BLaER1 treated with 17β-estradiol and CSF1 and Interleukin-3, amounts not matched to agents 10 nM and 100 nM (cell line): ENCODE measurements at regions not wholly inside any gene's neighbourhood (a gene's known extent, or its start where the extent isn't known, plus 50 kb on each side); places are given as distances from the start of the nearest gene placed in this dataset.
A peak's percentile ranks its signal among the peaks of the same experiment; 100 is the strongest.

ENCODE experiments used
- H3K27ac ChIP-seq, 11 experiments: shearing (Covaris generic); formaldehyde crosslinking; 2 replicates each; pipeline ENCODE4 v1.8.1; 2022
- H3K27me3 ChIP-seq, 11 experiments: shearing (Covaris generic); formaldehyde crosslinking; 2 replicates each; pipeline ENCODE4 v1.8.1; 2022
- H3K36me3 ChIP-seq, 11 experiments: shearing (Covaris generic); formaldehyde crosslinking; 2 replicates each; pipeline ENCODE4 v1.8.1; 2022
- H3K4me1 ChIP-seq, 10 experiments: shearing (Covaris generic); formaldehyde crosslinking; 2 replicates each; pipeline ENCODE4 v1.8.1; 2022
- H3K4me2 ChIP-seq, 11 experiments: shearing (Covaris generic); formaldehyde crosslinking; 2 replicates each; pipeline ENCODE4 v1.8.1; 2022
- H3K4me3 ChIP-seq, 10 experiments: shearing (Covaris generic); formaldehyde crosslinking; 2 replicates each; pipeline ENCODE4 v1.8.1; 2022
- H3K9ac ChIP-seq, 11 experiments: shearing (Covaris generic); formaldehyde crosslinking; 2 replicates each; pipeline ENCODE4 v1.8.1; 2022
- H3K9me3 ChIP-seq, 11 experiments: shearing (Covaris generic); formaldehyde crosslinking; replicated peaks in 1 of 11; 2 replicates each; pipeline ENCODE4 v1.8.1; 2022
- H4K20me1 ChIP-seq, 11 experiments: shearing (Covaris generic); formaldehyde crosslinking; 2 replicates each; pipeline ENCODE4 v1.8.1; 2022
- Cebpa-rat ChIP-seq, 11 experiments: shearing (Covaris generic); IDR thresholded peaks; 2 replicates each; pipeline ENCODE4 v1.8.1; 2022

DNA sequence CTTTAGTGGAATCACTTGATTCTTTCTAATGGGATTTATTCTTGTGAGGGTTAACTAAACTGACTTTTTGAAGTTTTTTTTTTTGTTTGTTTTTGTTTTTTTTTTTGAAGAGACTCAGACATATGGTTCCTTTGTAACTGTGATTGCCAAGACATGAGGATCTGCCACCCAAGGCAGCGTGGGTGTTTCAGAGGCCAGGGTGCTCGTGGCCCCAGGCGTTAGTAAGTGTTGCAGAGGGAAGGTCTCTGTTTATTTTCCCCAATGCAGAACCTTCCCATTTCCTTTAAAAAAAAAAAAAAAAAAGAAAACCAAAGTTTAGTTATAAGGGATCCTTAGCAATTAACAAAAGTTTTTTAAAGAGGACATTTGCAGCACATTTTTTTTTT is 94.8 kb downstream of the CTTN start:
- H3K4me3 ChIP-seq: no peak overlapping the region
- H3K36me3 ChIP-seq: peaks cover 0 to 2% (median 0%) of the 10 kb centered on the region in 11 experiments; a peak in 3 of 22 replicates
- H3K9ac ChIP-seq: no peak overlapping the region
- TF ChIP-seq Cebpa-rat (IDR thresholded peaks at IDR 0.05): no peak
- no peaks in the 10 kb centered on the region for H4K20me1 ChIP-seq
- no peaks in the 10 kb centered on the region for H3K27me3 ChIP-seq
- no peak overlapping the region for H3K4me2 ChIP-seq
- H3K27ac ChIP-seq: no peak overlapping the region
- H3K9me3 ChIP-seq: peaks cover 31 to 48% (median 38%) of the 10 kb centered on the region in 11 experiments
- peaks cover 0 to 20% (median 8%) of the 10 kb centered on the region in 10 experiments; a peak in 10 of 20 replicates for H3K4me1 ChIP-seq

DNA sequence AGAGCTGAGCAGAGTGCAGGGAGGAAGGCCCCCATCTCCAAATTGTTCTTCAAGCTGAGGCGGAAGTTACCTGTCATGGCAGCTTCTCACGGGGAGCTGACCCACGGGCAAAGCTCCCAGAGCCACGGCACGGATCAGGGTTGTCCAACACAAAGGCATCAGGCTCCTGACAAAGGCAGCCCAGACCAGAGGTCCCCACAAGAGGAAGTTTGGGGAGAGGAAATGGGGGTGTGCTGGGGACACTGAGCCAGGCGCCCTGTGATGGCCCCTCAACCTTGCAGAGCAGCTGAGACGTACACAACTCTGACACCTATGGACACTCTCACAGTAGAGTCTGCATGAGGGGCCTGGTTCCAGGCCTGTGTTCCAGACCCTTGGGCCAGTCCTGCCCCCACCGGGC is 95.6 kb downstream of the CTTN start:
- H3K9me3 ChIP-seq: peaks cover 27 to 42% (median 36%) of the 10 kb centered on the region in 11 experiments
- H3K4me1 ChIP-seq: peaks cover 0 to 20% (median 8%) of the 10 kb centered on the region in 10 experiments; a peak in 10 of 20 replicates
- H4K20me1 ChIP-seq: no peaks in the 10 kb centered on the region
- H3K27me3 ChIP-seq: no peaks in the 10 kb centered on the region
- H3K4me2 ChIP-seq: no peak overlapping the region
- no peak overlapping the region for H3K27ac ChIP-seq
- H3K9ac ChIP-seq: no peak overlapping the region
- TF ChIP-seq Cebpa-rat (IDR thresholded peaks at IDR 0.05): no peak
- no peak overlapping the region for H3K4me3 ChIP-seq
- peaks cover 0 to 2% (median 0%) of the 10 kb centered on the region in 11 experiments; a peak in 3 of 22 replicates for H3K36me3 ChIP-seq

DNA sequence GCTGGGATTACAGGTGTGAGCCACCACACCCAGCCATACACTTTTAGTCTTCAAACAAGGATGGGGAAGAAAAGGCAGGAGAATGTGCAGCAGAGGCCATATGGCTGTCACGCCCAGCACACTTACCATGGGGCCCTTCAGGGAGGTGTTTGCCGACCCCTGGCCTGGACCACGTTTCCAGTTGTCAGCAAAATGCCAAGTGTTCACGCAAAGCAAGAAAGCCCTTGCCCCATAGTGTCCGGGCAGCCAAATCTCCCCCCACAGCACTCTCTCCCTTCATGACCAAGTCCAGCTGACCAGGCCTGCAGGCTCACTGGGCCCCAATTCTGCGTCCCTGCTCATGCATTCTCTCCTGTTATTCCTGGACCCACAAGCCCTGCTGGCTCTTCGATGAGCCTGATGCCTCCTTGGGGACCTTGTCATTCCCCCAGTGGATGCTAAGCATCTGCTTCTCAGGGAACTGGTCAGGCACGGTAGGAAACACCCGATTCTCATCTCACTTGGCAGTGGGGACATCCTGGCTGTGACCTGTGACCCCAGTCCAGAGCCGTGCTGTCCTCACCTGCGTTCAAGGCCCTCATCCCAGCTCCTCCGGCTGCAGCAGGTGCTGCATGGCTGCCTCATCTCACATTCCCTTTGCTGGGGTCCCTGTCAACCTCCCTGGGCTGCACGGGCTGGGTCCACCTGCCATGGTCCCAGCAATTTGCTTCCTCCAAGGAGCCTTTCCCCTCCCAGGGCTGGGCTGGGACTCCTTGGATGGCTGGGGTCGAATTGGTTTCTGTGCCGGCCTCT is 96.4 kb downstream of the CTTN start:
- Histone ChIP-seq H3K27me3 (no peaks in the 10 kb centered on the region), H3K36me3 (peaks cover 0 to 2% (median 0%) of the 10 kb centered on the region in 11 experiments; a peak in 3 of 22 replicates), H3K4me3 (no peak overlapping the region), H3K9me3 (peaks cover 26 to 38% (median 29%) of the 10 kb centered on the region in 11 experiments), H3K4me1 (peaks cover 0 to 25% (median 14%) of the 10 kb centered on the region in 10 experiments; a peak in 12 of 20 replicates), H3K27ac (no peak overlapping the region), H4K20me1 (no peaks in the 10 kb centered on the region; a peak in 1 of 22 replicates), H3K9ac (no peak overlapping the region), H3K4me2 (peak overlapping the region in 3 of 11 experiments; percentile 21 to 42 (median 24); a peak in 3 of 22 replicates)
- no peak for TF ChIP-seq Cebpa-rat (IDR thresholded peaks at IDR 0.05)

DNA sequence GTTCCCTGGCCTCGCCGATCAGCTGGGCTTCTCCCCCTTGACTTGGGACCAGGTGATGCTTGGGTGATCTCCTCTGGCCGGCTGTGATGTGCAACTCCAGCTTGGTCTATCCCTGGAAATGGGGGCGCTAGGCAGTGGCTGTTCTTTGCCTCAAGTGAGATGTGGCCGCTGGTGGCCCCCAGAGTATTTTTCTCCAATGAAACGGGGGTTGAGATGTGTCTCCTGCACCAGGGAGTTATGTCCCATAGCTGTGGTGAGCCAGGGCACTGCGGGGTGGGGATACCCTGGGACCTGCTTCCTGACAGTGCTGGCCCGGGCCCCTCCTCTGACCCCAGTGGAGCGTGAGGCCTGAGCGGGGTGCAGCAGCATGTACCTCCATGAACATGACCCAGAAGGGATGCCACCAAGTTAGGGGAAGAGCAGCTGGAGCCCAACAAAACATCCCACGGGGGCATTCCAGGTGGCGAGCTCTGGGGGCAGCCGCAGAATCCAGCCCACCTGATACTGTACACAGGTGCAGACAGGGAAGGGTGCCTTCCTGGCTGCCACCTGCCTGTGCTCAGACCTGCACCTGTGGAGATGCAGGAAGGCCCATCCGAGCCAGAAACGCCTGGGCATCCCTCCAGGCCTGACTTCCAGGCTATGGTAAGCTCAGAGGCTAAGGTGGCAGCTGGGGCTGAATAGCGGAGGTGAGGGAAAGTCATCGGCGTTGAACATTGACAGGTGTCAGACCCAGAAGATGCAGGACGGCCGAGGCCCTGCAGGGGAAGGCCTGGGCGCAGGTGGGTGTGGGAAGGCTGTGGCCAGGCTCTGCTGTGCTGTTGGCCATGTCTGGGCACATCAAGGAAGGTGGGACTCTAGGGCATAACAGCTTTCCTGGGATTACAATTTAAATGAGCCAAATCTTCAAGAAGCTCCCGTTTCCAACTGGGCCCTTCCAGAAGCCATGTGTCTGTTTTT is 97.3 kb downstream of the CTTN start:
- Histone ChIP-seq H3K9me3 (peaks cover 18 to 30% (median 21%) of the 10 kb centered on the region in 11 experiments), H4K20me1 (peaks cover 0 to 6% (median 0%) of the 10 kb centered on the region in 11 experiments; a peak in 2 of 22 replicates), H3K9ac (no peak overlapping the region), H3K4me1 (peaks cover 0 to 34% (median 19%) of the 10 kb centered on the region in 10 experiments; a peak in 12 of 20 replicates), H3K4me3 (no peak overlapping the region), H3K27ac (no peak overlapping the region), H3K27me3 (no peaks in the 10 kb centered on the region), H3K4me2 (peak overlapping the region in 5 of 11 experiments; percentile 21 to 42 (median 36); a peak in 5 of 22 replicates), H3K36me3 (peaks cover 0 to 2% (median 0%) of the 10 kb centered on the region in 11 experiments; a peak in 2 of 22 replicates)
- no peak for TF ChIP-seq Cebpa-rat (IDR thresholded peaks at IDR 0.05)

DNA sequence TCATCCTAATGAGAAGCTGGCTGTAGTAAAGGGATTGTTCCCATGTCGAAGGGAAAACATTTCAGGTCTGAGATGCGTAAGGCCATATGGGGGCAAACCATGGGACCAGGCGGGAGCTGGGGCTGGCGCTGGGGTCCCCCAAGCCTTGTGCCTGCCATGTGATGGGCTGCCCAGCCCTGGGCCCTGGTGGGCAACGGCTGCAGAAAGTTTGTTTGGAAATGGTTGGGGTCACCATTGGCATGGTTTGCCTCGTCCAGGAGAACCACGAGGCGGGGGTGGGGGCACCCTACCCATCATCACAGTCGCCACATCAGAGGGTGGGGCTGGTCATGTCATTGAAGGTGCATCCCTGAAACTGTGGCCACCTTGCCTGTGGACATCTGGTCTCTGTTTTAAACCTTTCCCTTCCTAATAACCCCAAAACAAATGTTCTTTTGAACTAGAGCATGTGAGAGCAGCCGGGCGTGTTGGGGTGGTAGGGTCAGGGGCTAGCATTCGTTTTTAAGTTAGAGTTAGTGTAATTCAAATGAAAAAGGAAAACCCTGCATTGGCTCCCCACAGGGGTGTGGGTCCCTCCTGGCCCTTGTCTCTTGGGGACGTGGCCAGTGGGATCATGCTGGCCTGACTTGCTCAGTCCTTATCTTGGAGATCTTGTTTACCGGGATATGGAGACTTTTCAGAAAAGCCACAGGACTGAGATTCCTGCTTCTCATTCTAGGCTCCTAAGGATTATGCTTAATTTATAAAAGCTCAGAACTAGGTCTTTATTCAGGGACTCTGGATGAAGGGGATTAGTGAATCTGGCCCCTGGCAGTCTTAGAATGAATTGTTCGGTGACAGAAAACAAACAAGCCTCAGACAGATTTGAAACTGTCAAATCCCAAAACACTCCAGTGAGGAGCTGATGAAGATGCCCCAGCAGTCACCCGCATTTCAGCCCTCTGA is 98.5 kb downstream of the CTTN start:
- Histone ChIP-seq H3K9me3 (peaks cover 6 to 18% (median 9%) of the 10 kb centered on the region in 11 experiments), H3K4me1 (peaks cover 0 to 45% (median 23%) of the 10 kb centered on the region in 10 experiments; a peak in 12 of 20 replicates), H3K4me2 (peak overlapping the region in 2 of 11 experiments; percentile 7 to 20; a peak in 1 of 22 replicates), H3K9ac (no peak overlapping the region), H3K4me3 (no peak overlapping the region), H3K36me3 (no peaks in the 10 kb centered on the region; a peak in 1 of 22 replicates), H4K20me1 (peaks cover 0 to 7% (median 0%) of the 10 kb centered on the region in 11 experiments; a peak in 2 of 22 replicates), H3K27ac (no peak overlapping the region), H3K27me3 (no peaks in the 10 kb centered on the region)
- TF ChIP-seq Cebpa-rat (IDR thresholded peaks at IDR 0.05): no peak

DNA sequence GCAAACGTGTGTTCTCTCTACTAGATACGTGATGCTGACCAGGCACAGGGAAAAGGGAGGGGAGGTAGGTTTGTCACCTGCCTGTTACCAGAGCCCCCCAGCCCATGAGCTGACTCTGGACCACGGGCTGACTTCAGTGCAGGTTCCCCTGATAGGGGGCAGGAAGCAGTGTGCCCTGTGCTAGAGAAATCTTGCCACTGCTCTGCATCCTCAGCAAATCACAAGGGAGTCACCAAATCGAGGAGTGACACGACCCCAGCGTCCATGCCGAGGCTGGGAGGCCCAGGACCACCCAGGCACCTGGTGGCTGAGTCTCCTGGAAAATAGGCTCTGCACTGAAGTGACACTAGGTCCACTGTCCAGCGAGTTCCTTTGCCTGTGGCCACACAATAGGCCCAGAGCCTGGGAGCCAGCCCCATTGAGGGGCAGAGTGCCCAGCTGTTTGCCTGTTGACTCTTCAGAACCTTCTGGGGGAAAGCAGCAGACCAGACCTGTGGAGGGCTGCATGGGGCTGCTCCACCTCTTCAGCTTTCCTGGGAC is 99.3 kb downstream of the CTTN start:
- H3K9ac ChIP-seq: no peak overlapping the region; a peak in 1 of 22 replicates
- H3K4me1 ChIP-seq: peaks cover 0 to 47% (median 23%) of the 10 kb centered on the region in 10 experiments; a peak in 12 of 20 replicates
- H3K36me3 ChIP-seq: no peaks in the 10 kb centered on the region
- peaks cover 0 to 10% (median 1%) of the 10 kb centered on the region in 11 experiments; a peak in 14 of 22 replicates for H3K9me3 ChIP-seq
- TF ChIP-seq Cebpa-rat (IDR thresholded peaks at IDR 0.05): no peak
- peaks cover 0 to 7% (median 0%) of the 10 kb centered on the region in 11 experiments; a peak in 2 of 22 replicates for H4K20me1 ChIP-seq
- H3K27me3 ChIP-seq: no peaks in the 10 kb centered on the region
- peak overlapping the region in 3 of 11 experiments; percentile 7 to 23 (median 20); a peak in 2 of 22 replicates for H3K4me2 ChIP-seq
- H3K27ac ChIP-seq: no peak overlapping the region
- H3K4me3 ChIP-seq: no peak overlapping the region

DNA sequence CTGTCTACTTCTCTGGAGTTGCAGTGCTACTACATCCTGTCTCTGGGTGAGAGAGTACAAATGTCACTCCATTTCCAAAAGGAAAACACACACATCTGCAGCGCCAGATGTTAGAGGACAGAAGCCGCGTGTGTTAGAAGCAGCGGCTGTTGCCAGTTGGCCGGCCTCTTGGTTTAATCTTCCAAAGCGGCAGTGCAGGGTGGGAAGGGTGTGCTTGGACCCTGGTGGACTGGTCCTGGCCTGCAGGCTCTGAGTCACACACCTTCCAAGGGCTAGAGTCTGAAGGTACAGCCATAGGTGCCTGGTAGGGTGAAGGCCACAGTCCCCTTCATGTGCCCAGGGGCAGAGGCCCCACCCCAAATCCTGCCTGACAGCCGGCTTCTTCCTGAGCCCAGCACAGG is 99.8 kb downstream of the CTTN start:
- Histone ChIP-seq H3K4me2 (peak overlapping the region in 2 of 11 experiments; percentile 7 to 23; a peak in 1 of 22 replicates), H3K27me3 (no peaks in the 10 kb centered on the region), H4K20me1 (peaks cover 0 to 8% (median 0%) of the 10 kb centered on the region in 11 experiments; a peak in 2 of 22 replicates), H3K4me1 (peaks cover 0 to 47% (median 23%) of the 10 kb centered on the region in 10 experiments; a peak in 12 of 20 replicates), H3K9me3 (0 out of 22 replicates have a peak, but pooled peaks cover 0 to 6% (median 0%) of the 10 kb centered on the region in 11 experiments), H3K9ac (no peak overlapping the region), H3K27ac (no peak overlapping the region), H3K36me3 (no peaks in the 10 kb centered on the region), H3K4me3 (no peak overlapping the region)
- TF ChIP-seq Cebpa-rat (IDR thresholded peaks at IDR 0.05): no peak
